HFFc6 (cell line): ENCODE measurements at regions not wholly inside any gene's neighbourhood (a gene's known extent, or its start where the extent isn't known, plus 50 kb on each side); places are given as distances from the start of the nearest gene placed in this dataset.
A peak's percentile ranks its signal among the peaks of the same experiment; 100 is the strongest.

Experiments used
- DNase-seq: peaks from one replicate; pipeline ENCODE4 v3.0.0-alpha.2; 2018
- H3K27ac Mint-ChIP-seq: 2 replicates; pipeline ENCODE4 v1.8.0; 2020; ENCODE audit warnings: mild to moderate bottlenecking, mixed read lengths
- H3K27me3 Mint-ChIP-seq: 2 replicates; pipeline ENCODE4 v1.8.0; 2021; ENCODE audit warnings: mild to moderate bottlenecking, moderate library complexity, mixed read lengths; ENCODE audit not compliant: insufficient read depth
- H3K36me3 Mint-ChIP-seq: 2 replicates; pipeline ENCODE4 v1.8.0; 2021; ENCODE audit warnings: low read depth, mixed read lengths
- H3K4me1 Mint-ChIP-seq: 2 replicates; pipeline ENCODE4 v1.8.0; 2020; ENCODE audit warnings: low read depth, mixed read lengths
- H3K4me3 Mint-ChIP-seq: 2 replicates; pipeline ENCODE4 v1.8.0; 2020; ENCODE audit warnings: mild to moderate bottlenecking, moderate library complexity, mixed read lengths
- H3K9me3 Mint-ChIP-seq: 2 replicates; pipeline ENCODE4 v1.8.0; 2020; ENCODE audit warnings: mild to moderate bottlenecking, mixed read lengths
- CTCF ChIP-seq: fragments of 200-600 bp; sonication (generic); IDR thresholded peaks from 2 replicates; pipeline ENCODE4 v1.5.0; 2021; ENCODE audit warnings: antibody characterized with exemption, mild to moderate bottlenecking

- Mint-ChIP-seq H3K4me1 (peaks cover 13% of the 10 kb centered on the region), H3K27me3 (no peaks in the 10 kb centered on the region), H3K4me3 (no peak overlapping the region), H3K27ac (no peak overlapping the region), H3K9me3 (no peaks in the 10 kb centered on the region), H3K36me3 (no peaks in the 10 kb centered on the region)
- no peak for DNase-seq
- no peak for TF ChIP-seq CTCF
These were observed 264.9 kb upstream of the FERD3L start for GRCh38 chr7:19410106-19410505.

GRCh38 chr7:19408706-19409220 lies 263.5 kb upstream of the FERD3L start:
- no peak for TF ChIP-seq CTCF
- H3K36me3 Mint-ChIP-seq: no peaks in the 10 kb centered on the region; the same call in 1 of the 2 replicates
- DNase-seq: no peak
- no peak overlapping the region for H3K27ac Mint-ChIP-seq
- H3K27me3 Mint-ChIP-seq: no peaks in the 10 kb centered on the region
- peaks cover 23% of the 10 kb centered on the region for H3K4me1 Mint-ChIP-seq
- no peaks in the 10 kb centered on the region for H3K9me3 Mint-ChIP-seq
- no peak overlapping the region for H3K4me3 Mint-ChIP-seq

- no peak overlapping the region for H3K27ac Mint-ChIP-seq
These were observed 262.0 kb upstream of the FERD3L start for GRCh38 chr7:19407270-19407669.

GRCh38 chr7:19405541-19405940 lies 260.3 kb upstream of the FERD3L start:
- DNase-seq: peak; percentile 37
- no peaks in the 10 kb centered on the region for H3K27me3 Mint-ChIP-seq
- peak overlapping the region; percentile 58 for H3K4me3 Mint-ChIP-seq
- no peak for TF ChIP-seq CTCF
- no peaks in the 10 kb centered on the region for H3K9me3 Mint-ChIP-seq
- peaks cover 41% of the 10 kb centered on the region for H3K4me1 Mint-ChIP-seq
- H3K27ac Mint-ChIP-seq: peak overlapping the region; percentile 75
- H3K36me3 Mint-ChIP-seq: no peaks in the 10 kb centered on the region; the same call in 1 of the 2 replicates

More at GRCh38 chr7:19407270-19407669, 262.0 kb upstream of the FERD3L start:
- Mint-ChIP-seq H3K9me3 (no peaks in the 10 kb centered on the region), H3K4me3 (no peak overlapping the region), H3K36me3 (no peaks in the 10 kb centered on the region; the same call in 1 of the 2 replicates), H3K27me3 (no peaks in the 10 kb centered on the region), H3K4me1 (peaks cover 32% of the 10 kb centered on the region)
- TF ChIP-seq CTCF: no peak
- no peak for DNase-seq

- Mint-ChIP-seq H3K4me1 (peaks cover 42% of the 10 kb centered on the region), H3K27ac (peak overlapping the region; percentile 75), H3K36me3 (no peaks in the 10 kb centered on the region; the same call in 1 of the 2 replicates), H3K9me3 (no peaks in the 10 kb centered on the region), H3K4me3 (peak overlapping the region; percentile 58), H3K27me3 (no peaks in the 10 kb centered on the region)
- DNase-seq: peak; percentile 95
- TF ChIP-seq CTCF: no peak
These were observed 259.7 kb upstream of the FERD3L start for GRCh38 chr7:19404912-19405329.
